CD14-positive monocyte (primary cell): ENCODE measurements at regions not wholly inside any gene's neighbourhood (a gene's known extent, or its start where the extent isn't known, plus 50 kb on each side); places are given as distances from the start of the nearest gene placed in this dataset.

Experiments
- DNase-seq, 3 donors: peaks; one replicate each; pipeline ENCODE4 v3.0.0-alpha.2; 2011 to 2022
- H2AFZ ChIP-seq: 2 replicates; pipeline ENCODE4 v1.6.0; 2012; ENCODE audit warnings: mild to moderate bottlenecking, low read depth, low read length, inconsistent platforms; ENCODE audit not compliant: insufficient read depth, poor library complexity, severe bottlenecking
- H3K27ac ChIP-seq, 2 donors: 1 replicate in 1 of 2; 2 replicates in 1 of 2; pipeline ENCODE4 v1.5.1; 2012 to 2013; ENCODE audit warnings: low read length in 2 of 2, control low read depth in 1 of 2, inconsistent platforms in 1 of 2, low read depth in 1 of 2, mild to moderate bottlenecking in 1 of 2
- H3K27me3 ChIP-seq, 2 donors: one replicate each; pipeline versions ENCODE4 v1.6.0 to v1.6.1; 2011 to 2013; ENCODE audit warnings: low read length in 2 of 2; ENCODE audit not compliant: control insufficient read depth in 2 of 2, insufficient read depth in 2 of 2
- H3K36me3 ChIP-seq, 2 donors: replicated peaks in 1 of 2; 1 replicate in 1 of 2; 2 replicates in 1 of 2; pipeline versions ENCODE4 v1.5.1 to v1.6.1; 2012 to 2013; ENCODE audit warnings: low read length in 2 of 2, control low read depth in 1 of 2, inconsistent platforms in 1 of 2, mild to moderate bottlenecking in 1 of 2; ENCODE audit not compliant: insufficient read depth in 2 of 2, control insufficient read depth in 1 of 2
- H3K4me1 ChIP-seq, 2 donors: 1 replicate in 1 of 2; 2 replicates in 1 of 2; pipeline versions ENCODE4 v1.5.1 to v1.6.1; 2012 to 2013; ENCODE audit warnings: low read length in 2 of 2, control low read depth in 1 of 2, inconsistent platforms in 1 of 2, mild to moderate bottlenecking in 1 of 2, moderate library complexity in 1 of 2; ENCODE audit not compliant: insufficient read depth in 2 of 2, control insufficient read depth in 1 of 2
- H3K4me2 ChIP-seq: replicated peaks from 2 replicates; pipeline ENCODE3; 2012; ENCODE audit warnings: low read length, moderate library complexity, mild to moderate bottlenecking; ENCODE audit not compliant: poor library complexity, severe bottlenecking; ENCODE audit errors: extremely low read depth
- H3K4me3 ChIP-seq, 3 experiments: fragments of 200-600 bp in 1 of 3; sonication (generic) in 1 of 3; replicated peaks in 1 of 3; 1 replicate in 2 of 3; 2 replicates in 1 of 3; pipeline ENCODE4 v1.5.1; 2011 to 2013; ENCODE audit warnings: low read length in 3 of 3, mild to moderate bottlenecking in 3 of 3, control low read depth in 2 of 3, low read depth in 2 of 3, inconsistent platforms in 1 of 3, moderate library complexity in 1 of 3
- H3K79me2 ChIP-seq: 2 replicates; pipeline ENCODE4 v1.6.0; 2012; ENCODE audit warnings: mild to moderate bottlenecking, control low read depth, inconsistent platforms, low read length, moderate library complexity; ENCODE audit not compliant: insufficient read depth
- H3K9ac ChIP-seq: 2 replicates; pipeline ENCODE4 v1.6.0; 2017; ENCODE audit warnings: low read length, mild to moderate bottlenecking; ENCODE audit not compliant: insufficient read depth, poor library complexity, severe bottlenecking
- H3K9me3 ChIP-seq, 2 donors: replicated peaks in 1 of 2; 1 replicate in 1 of 2; 2 replicates in 1 of 2; pipeline versions ENCODE4 v1.5.1 to v1.6.1; 2012 to 2013; ENCODE audit warnings: low read length in 2 of 2, control low read depth in 1 of 2; ENCODE audit not compliant: control insufficient read depth in 1 of 2, insufficient read depth in 1 of 2
- H4K20me1 ChIP-seq: 2 replicates; pipeline ENCODE4 v1.6.0; 2012; ENCODE audit warnings: mild to moderate bottlenecking, low read length, control low read depth, moderate library complexity; ENCODE audit not compliant: insufficient read depth
- H3K27ac Mint-ChIP-seq, 7 donors: one replicate each; pipeline ENCODE4 v1.8.0; 2020; ENCODE audit warnings: mild to moderate bottlenecking in 7 of 7, mixed read lengths in 7 of 7, moderate library complexity in 6 of 7, inconsistent platforms in 2 of 7
- H3K27me3 Mint-ChIP-seq, 3 donors: one replicate each; pipeline ENCODE4 v1.8.0; 2021 to 2022; ENCODE audit warnings: low read depth in 3 of 3, mild to moderate bottlenecking in 3 of 3, mixed read lengths in 3 of 3, moderate library complexity in 3 of 3, inconsistent platforms in 1 of 3
- H3K36me3 Mint-ChIP-seq, 2 donors: one replicate each; pipeline ENCODE4 v1.8.0; 2020; ENCODE audit warnings: mixed read lengths in 2 of 2, inconsistent platforms in 1 of 2, mild to moderate bottlenecking in 1 of 2
- H3K4me1 Mint-ChIP-seq: one replicate; pipeline ENCODE4 v1.8.0; 2020; ENCODE audit warnings: mild to moderate bottlenecking, mixed read lengths
- H3K4me3 Mint-ChIP-seq, 2 donors: one replicate each; pipeline ENCODE4 v1.8.0; 2020; ENCODE audit warnings: mild to moderate bottlenecking in 2 of 2, mixed read lengths in 2 of 2, moderate library complexity in 1 of 2
- H3K9me3 Mint-ChIP-seq, 7 donors: one replicate each; pipeline ENCODE4 v1.8.0; 2020 to 2022; ENCODE audit warnings: mixed read lengths in 7 of 7, mild to moderate bottlenecking in 6 of 7, moderate library complexity in 6 of 7, inconsistent platforms in 2 of 7
- WGBS: methylation state at CpG from one replicate; pipeline ENCODE4 v1.1.5; 2013; ENCODE audit warnings: missing lambda C conversion rate; ENCODE audit not compliant: insufficient coverage; 5-methylcytosine and 5-hydroxymethylcytosine counted together
- intact Hi-C, 2 donors: fragments of 100-400 bp; cut with micrococcal nuclease; formaldehyde crosslinking; loops; one replicate each; pipeline versions ENCODE4 v1.15.0 to v1.15.1; 2023
- TF ChIP-seq, protein P1 (sequence below): fragments of 200-600 bp; IDR thresholded peaks from one replicate; pipeline ENCODE4 v1.8.0; 2022; ENCODE audit warnings: antibody characterized with exemption, mild to moderate bottlenecking

GRCh38 chr5:6090838-6091237 lies 287.5 kb downstream of the MED10 start:
- Mint-ChIP-seq H3K27me3 (no peaks in the 10 kb centered on the region), H3K27ac (no peak overlapping the region), H3K4me1 (no peaks in the 10 kb centered on the region), H3K9me3 (peaks cover 3 to 16% (median 7%) of the 10 kb centered on the region in 7 donors), H3K4me3 (no peak overlapping the region), H3K36me3 (no peaks in the 10 kb centered on the region)
- H3K9ac ChIP-seq, result no peak overlapping the region
- intact Hi-C loops, result no loop called here
- H3K4me3 ChIP-seq, result no peak overlapping the region
- H3K27ac ChIP-seq, result no peak overlapping the region
- 90% methylated on average over 1 of the region's 1 CpG for WGBS
- no peaks in the 10 kb centered on the region for H3K27me3 ChIP-seq
- TF ChIP-seq, protein P1, sequence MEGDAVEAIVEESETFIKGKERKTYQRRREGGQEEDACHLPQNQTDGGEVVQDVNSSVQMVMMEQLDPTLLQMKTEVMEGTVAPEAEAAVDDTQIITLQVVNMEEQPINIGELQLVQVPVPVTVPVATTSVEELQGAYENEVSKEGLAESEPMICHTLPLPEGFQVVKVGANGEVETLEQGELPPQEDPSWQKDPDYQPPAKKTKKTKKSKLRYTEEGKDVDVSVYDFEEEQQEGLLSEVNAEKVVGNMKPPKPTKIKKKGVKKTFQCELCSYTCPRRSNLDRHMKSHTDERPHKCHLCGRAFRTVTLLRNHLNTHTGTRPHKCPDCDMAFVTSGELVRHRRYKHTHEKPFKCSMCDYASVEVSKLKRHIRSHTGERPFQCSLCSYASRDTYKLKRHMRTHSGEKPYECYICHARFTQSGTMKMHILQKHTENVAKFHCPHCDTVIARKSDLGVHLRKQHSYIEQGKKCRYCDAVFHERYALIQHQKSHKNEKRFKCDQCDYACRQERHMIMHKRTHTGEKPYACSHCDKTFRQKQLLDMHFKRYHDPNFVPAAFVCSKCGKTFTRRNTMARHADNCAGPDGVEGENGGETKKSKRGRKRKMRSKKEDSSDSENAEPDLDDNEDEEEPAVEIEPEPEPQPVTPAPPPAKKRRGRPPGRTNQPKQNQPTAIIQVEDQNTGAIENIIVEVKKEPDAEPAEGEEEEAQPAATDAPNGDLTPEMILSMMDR, result no peak
- H3K36me3 ChIP-seq, result no peaks in the 10 kb centered on the region
- no peaks in the 10 kb centered on the region for H3K79me2 ChIP-seq
- no peak overlapping the region for H3K4me2 ChIP-seq
- no peaks in the 10 kb centered on the region for H3K4me1 ChIP-seq
- no peak overlapping the region for H2AFZ ChIP-seq
- peaks cover 7 to 21% of the 10 kb centered on the region in 2 donors for H3K9me3 ChIP-seq
- H4K20me1 ChIP-seq, result no peaks in the 10 kb centered on the region
- DNase-seq, result no peak

- H3K4me3 ChIP-seq, result no peak overlapping the region
- DNase-seq, result no peak
- H3K36me3 ChIP-seq, result no peaks in the 10 kb centered on the region
- H3K27me3 Mint-ChIP-seq, result no peaks in the 10 kb centered on the region
- no peaks in the 10 kb centered on the region for H4K20me1 ChIP-seq
- H3K36me3 Mint-ChIP-seq, result no peaks in the 10 kb centered on the region
- H3K27ac ChIP-seq, result no peak overlapping the region
- H3K9me3 ChIP-seq, result peaks cover 7 to 21% of the 10 kb centered on the region in 2 donors
- H3K27me3 ChIP-seq, result no peaks in the 10 kb centered on the region
- 100% methylated on average over 3 of the region's 6 CpGs for WGBS
- no peaks in the 10 kb centered on the region for H3K4me1 ChIP-seq
- no peaks in the 10 kb centered on the region for H3K4me1 Mint-ChIP-seq
- no peak overlapping the region for H3K27ac Mint-ChIP-seq
- H2AFZ ChIP-seq, result no peak overlapping the region
- no peak overlapping the region for H3K4me2 ChIP-seq
- H3K9ac ChIP-seq, result no peak overlapping the region
- TF ChIP-seq, protein P1, result no peak
- H3K79me2 ChIP-seq, result no peaks in the 10 kb centered on the region
- no peak overlapping the region for H3K4me3 Mint-ChIP-seq
- intact Hi-C loops, result no loop called here
- H3K9me3 Mint-ChIP-seq, result peaks cover 3 to 16% (median 6%) of the 10 kb centered on the region in 7 donors
These were observed 288.2 kb downstream of the MED10 start for GRCh38 chr5:6090079-6090654.
